ENCODE measurements at regions not wholly inside any gene's neighbourhood (a gene's known extent, or its start where the extent isn't known, plus 50 kb on each side); places are given as distances from the start of the nearest gene placed in this dataset.
"Not testable (repeated sequence)": the region's sequence is repeated elsewhere in the genome, so short reads cannot be mapped to it uniquely, and the experiment has no call there.

- POLR2A ChIA-PET; H3K4me2 ChIP-seq; FAIRE-seq; H3K4me3 ChIP-seq; H3K4me1 ChIP-seq; H3K27ac ChIP-seq; ATAC-seq; DNase-seq (ENCODE audit: low read depth in 1 of 2, low spot score in 1 of 2): not testable (repeated sequence)
- CTCF ChIA-PET = interaction anchor here (1.2 kb wide), 1 partner anchor 10 kb away, joined by 3 read pairs; no protein-coding TSS in a partner anchor
- H3K9me3 ChIP-seq = peaks cover 24% of the 10 kb centered on the region
- WGBS (ENCODE audit: missing lambda C conversion rate) = 71% methylated on average over 3 of the region's 3 CpGs
Measured at GRCh38 chr19:27814274-27814673, 1398.7 kb downstream of the UQCRFS1 start.

- Histone ChIP-seq H3K4me1 (no peaks in the 10 kb centered on the region), H3K27ac (no peak overlapping the region), H3K4me3 (no peak overlapping the region), H3K9me3 (peaks cover 48% of the 10 kb centered on the region), H3K4me2 (no peak overlapping the region)
- no peak for FAIRE-seq
- CTCF ChIA-PET = interaction anchor here (1.0 to 3.0 kb wide), 2 partner anchors 12 to 522 kb away, joined by 3 to 13 read pairs; no protein-coding TSS in a partner anchor
- POLR2A ChIA-PET = no interaction called here
- ATAC-seq = no peak
- DNase-seq (ENCODE audit: low read depth in 1 of 2, low spot score in 1 of 2) = no peak
- WGBS (ENCODE audit: missing lambda C conversion rate) = 89% methylated on average over 17 of the region's 17 CpGs
- TF ChIP-seq EHF (CRISPR knock-in tag; IDR thresholded peaks at IDR 0.05) (no peak), JUNB (IDR thresholded peaks at IDR 0.05) (no peak), RFX5 (IDR thresholded peaks at IDR 0.05) (no peak), CBX8 (IDR thresholded peaks at IDR 0.05) (no peak), NR3C1 (IDR thresholded peaks at IDR 0.05) (no peak)
- TF ChIP-seq, protein P1, sequence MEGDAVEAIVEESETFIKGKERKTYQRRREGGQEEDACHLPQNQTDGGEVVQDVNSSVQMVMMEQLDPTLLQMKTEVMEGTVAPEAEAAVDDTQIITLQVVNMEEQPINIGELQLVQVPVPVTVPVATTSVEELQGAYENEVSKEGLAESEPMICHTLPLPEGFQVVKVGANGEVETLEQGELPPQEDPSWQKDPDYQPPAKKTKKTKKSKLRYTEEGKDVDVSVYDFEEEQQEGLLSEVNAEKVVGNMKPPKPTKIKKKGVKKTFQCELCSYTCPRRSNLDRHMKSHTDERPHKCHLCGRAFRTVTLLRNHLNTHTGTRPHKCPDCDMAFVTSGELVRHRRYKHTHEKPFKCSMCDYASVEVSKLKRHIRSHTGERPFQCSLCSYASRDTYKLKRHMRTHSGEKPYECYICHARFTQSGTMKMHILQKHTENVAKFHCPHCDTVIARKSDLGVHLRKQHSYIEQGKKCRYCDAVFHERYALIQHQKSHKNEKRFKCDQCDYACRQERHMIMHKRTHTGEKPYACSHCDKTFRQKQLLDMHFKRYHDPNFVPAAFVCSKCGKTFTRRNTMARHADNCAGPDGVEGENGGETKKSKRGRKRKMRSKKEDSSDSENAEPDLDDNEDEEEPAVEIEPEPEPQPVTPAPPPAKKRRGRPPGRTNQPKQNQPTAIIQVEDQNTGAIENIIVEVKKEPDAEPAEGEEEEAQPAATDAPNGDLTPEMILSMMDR (IDR thresholded peaks at IDR 0.05) = no peak
Measured at GRCh38 chr19:27806471-27807070, 1406.4 kb downstream of the UQCRFS1 start.

- H3K4me3 ChIP-seq = no peak overlapping the region
- no peaks in the 10 kb centered on the region for H3K4me1 ChIP-seq
- ATAC-seq (no peak; a peak in 1 of 6 replicates), FAIRE-seq (no peak), DNase-seq (ENCODE audit: low read depth in 1 of 2, low spot score in 1 of 2) (no peak)
- H3K9me3 ChIP-seq = peaks cover 48% of the 10 kb centered on the region
- POLR2A ChIA-PET = interaction anchor here (1.0 kb wide), 1 partner anchor 12 kb away, joined by 4 read pairs; no protein-coding TSS in a partner anchor
- CTCF ChIA-PET = interaction anchor here (3.0 kb wide), 1 partner anchor 12 kb away, joined by 13 read pairs; no protein-coding TSS in a partner anchor
- 95% methylated on average over 19 of the region's 19 CpGs for WGBS (ENCODE audit: missing lambda C conversion rate)
- no peak overlapping the region for H3K4me2 ChIP-seq
- no peak overlapping the region for H3K27ac ChIP-seq
- TF ChIP-seq ATOH8 (CRISPR knock-in tag; IDR thresholded peaks at IDR 0.05; ENCODE audit: low read depth) = no peak
- TF ChIP-seq TFCP2L1 (CRISPR knock-in tag; IDR thresholded peaks at IDR 0.05) = no peak
- TF ChIP-seq MAZ (IDR thresholded peaks at IDR 0.05; ENCODE audit: borderline replicate concordance, low read depth, low read length) = no peak
- TF ChIP-seq MAFK (IDR thresholded peaks at IDR 0.05; ENCODE audit: partially characterized antibody) = no peak
- no peak for TF ChIP-seq REST (IDR thresholded peaks at IDR 0.05)
- TF ChIP-seq PBX3 (IDR thresholded peaks at IDR 0.05) = no peak
Measured at GRCh38 chr19:27805848-27806247, 1407.1 kb downstream of the UQCRFS1 start.

Measured in A549 (cell line).